Activated CD8-positive, alpha-beta memory T cell treated with anti-CD3 and anti-CD28 coated beads for 36 hours (primary cell): ENCODE measurements at regions not wholly inside any gene's neighbourhood (a gene's known extent, or its start where the extent isn't known, plus 50 kb on each side); places are given as distances from the start of the nearest gene placed in this dataset.

ENCODE experiments used
- CTCF ChIA-PET: fragments of 350-600 bp; sonication (Branson Sonifier 250); formaldehyde crosslinking; loops from one replicate; lab custom pipeline; 2021; ENCODE audit warnings: antibody characterized with exemption; lab: Charles Lee
- POLR2A ChIA-PET: fragments of 350-600 bp; sonication (Branson Sonifier 250); formaldehyde crosslinking; loops from one replicate; lab custom pipeline; 2021; ENCODE audit warnings: antibody characterized with exemption; lab: Charles Lee

DNA sequence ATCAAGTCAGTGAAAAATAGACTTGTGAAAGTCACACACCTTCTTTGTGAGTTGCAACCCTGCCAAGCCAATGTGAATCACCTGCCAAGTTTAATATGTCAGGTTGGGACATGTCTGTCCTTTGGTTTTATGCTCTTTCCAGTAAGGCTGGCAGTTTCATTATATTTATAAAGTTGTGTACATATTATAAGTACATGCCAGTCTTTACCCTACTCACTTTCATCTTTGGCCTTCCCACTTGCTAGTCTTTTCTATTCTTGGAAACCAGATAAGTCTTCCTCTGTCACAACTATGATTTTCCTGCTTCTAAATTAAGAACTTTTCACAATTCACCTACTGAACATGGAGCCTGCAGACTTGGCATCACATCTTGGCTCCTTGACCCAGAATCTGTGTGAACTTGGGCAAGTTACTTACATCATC, 680.7 kb upstream of the BOD1L1 start:
- ChIA-PET CTCF (no interaction called here), POLR2A (no interaction called here)

DNA sequence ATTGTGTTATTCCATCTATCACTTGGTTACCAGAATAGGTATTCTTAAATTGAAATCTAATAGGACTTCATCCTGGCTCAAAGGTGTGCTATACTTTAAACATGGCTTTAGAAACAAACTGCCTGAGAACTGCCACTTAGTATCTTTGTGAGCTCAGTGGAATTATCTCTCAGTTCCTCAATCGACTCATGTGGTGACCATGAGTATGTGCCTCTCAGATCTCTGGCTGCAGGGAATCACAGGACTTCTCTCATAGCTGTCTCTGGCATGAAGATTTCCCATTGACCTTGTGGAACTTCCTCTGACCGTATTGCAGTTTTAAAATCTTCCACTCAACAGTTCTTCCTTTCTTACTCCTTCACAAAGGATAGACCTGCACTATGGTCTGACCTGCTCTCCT, 681.9 kb upstream of the BOD1L1 start:
- POLR2A ChIA-PET, result no interaction called here
- CTCF ChIA-PET, result no interaction called here

DNA sequence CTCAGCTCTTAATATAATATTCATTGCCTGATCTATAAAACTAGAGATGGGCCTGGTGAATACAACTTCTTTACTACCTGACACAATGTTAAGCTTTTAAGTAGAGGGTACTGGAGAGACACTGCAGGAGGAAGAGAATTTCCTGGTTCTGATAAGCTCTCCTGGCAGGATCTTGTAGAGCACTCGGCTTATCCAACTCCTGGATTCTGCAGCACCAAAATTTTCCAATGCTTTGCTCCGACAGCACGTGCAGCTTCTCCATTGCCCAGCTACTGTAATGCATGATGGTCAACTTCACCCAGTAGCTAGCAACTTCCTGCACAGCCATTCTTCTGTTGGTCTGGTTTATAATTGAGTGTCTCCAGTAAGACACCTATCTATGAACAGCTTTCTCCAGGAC, 686.2 kb upstream of the BOD1L1 start:
- ChIA-PET CTCF (no interaction called here), POLR2A (no interaction called here)

DNA sequence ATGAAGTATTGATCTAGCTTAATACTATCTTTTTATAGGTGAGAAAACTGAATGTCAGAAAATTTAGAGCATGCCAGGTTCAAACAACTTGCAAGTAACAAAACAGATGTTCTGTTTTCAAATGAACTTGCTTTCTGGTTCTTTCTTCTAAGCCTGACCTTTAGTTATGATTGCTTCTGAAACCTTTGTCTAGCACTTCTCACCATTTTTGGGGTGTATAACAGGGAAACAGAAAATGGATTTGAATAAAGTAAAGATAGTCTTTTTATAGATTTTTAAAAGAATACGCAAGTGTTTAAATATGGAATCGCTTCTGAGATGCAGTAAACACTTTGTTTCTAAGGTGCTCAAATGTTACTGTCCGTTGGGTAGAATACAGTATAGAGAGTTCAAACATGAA, 687.2 kb upstream of the CPEB2 start:
- ChIA-PET CTCF (no interaction called here), POLR2A (no interaction called here)

DNA sequence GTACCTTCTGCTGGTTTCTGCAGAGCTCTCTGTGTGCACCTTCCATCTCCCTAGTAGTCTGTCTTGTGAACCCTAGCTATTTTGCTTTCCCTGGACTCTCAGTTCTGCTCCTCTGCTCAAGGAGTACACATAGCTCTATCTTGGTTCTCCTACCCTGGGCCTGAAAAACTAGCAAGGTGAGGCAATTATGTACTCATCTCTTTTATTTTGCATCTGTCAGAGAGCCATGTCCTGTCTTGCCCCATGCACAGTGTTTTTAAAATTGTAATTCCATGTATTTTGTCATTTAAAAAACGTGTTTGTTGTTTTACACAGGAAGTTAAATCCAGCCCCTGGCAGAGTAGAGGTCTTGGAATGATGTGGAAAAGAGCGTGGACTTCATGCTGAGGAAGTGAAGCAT, 684.9 kb upstream of the CPEB2 start:
- ChIA-PET CTCF (no interaction called here), POLR2A (no interaction called here)

DNA sequence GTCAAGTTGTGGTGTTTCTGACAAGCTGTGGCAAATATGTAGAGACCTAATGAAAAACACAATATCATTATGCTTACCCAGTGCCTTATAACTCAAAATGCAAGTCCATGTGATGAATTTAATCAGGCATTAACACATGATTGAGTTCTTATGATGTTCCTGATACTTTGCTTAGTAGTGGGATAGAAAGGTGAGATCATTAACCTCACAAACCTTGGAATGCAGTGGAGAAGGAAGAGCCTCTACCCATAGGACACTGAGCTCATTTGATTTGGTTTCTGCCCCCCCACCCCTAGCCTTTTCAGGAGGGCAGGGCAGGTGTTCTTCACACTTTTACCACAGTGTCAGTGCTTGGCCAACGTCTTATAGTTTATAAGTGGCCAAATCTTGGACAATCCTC, 683.6 kb upstream of the CPEB2 start:
- POLR2A ChIA-PET, result no interaction called here
- CTCF ChIA-PET, result no interaction called here

DNA sequence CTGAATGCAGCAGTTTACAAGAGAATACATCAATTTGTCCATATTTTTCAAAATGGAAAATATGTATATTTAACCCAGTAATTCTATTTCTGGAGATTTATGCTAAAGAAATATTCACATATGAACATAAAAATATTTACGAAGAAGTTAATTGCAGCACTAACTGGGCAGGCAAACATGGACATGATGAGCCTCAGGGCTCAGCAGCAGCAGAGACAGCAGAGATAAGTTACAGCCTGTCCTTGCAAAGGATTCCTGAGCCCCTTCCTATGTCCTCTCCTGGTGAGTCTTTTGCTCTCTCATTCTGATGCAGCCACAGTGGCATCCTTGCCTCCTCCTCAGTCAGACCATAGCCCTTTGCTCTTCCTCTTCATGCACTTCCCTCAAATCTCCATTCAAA, 680.6 kb upstream of the CPEB2 start:
- CTCF ChIA-PET, result no interaction called here
- POLR2A ChIA-PET, result no interaction called here

DNA sequence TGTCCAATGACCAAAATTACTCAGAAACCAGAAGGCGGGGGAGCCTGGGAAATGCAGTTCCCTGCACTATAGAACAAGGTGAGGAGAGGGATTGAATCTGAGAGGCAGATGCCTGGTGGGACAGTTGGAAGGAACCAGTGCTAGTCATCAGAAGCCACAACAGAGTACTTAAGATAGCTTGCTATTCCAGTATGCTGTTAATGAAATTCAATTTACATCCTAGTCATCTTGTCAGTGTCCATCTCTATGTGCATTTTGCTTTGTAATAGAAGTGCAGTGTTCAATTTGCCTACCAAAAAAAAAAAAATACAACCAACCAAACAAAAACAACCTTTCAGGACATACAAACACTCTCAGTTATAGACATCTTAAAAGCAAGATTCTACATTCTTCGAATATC, 679.1 kb upstream of the CPEB2 start:
- ChIA-PET CTCF (no interaction called here), POLR2A (no interaction called here)

DNA sequence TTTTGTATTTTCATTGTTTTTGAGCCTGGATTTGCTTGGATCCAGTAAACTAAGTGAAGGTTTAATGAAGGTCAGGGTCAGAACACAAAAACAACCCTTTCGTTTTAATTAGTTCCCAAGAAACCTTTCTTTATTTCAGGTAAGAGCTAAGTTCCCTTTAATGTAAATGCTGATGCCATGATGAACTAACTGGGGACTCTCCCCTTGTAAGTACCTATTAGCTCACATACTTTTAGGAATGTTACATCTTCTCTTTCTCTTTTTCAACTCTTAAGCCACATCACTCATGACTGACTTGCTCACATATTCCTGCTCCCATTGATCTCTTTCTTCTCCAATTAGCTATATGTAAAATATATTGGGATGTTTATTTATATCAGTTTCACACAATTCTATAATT, 673.1 kb upstream of the CPEB2 start:
- ChIA-PET POLR2A (no interaction called here), CTCF (no interaction called here)

DNA sequence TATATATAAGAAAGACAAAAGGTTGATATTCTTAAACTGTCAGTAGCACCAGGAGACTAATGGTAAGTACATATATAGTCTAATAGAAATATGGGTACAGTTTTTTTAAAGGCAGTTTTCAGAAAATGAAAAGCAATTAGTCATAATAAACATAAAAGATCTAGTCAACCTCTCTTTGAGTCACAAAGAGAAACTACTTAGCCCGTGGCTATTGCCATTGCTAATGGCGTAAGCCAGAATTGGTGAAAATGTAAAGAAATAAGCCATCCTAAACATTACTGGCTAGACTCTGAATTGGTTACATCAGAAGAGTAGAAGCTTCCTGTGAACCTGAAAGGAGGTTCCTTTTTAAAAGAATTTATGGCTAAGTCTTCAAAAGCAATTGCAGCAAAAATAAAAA, 668.7 kb upstream of the CPEB2 start:
- ChIA-PET POLR2A (no interaction called here), CTCF (no interaction called here)

DNA sequence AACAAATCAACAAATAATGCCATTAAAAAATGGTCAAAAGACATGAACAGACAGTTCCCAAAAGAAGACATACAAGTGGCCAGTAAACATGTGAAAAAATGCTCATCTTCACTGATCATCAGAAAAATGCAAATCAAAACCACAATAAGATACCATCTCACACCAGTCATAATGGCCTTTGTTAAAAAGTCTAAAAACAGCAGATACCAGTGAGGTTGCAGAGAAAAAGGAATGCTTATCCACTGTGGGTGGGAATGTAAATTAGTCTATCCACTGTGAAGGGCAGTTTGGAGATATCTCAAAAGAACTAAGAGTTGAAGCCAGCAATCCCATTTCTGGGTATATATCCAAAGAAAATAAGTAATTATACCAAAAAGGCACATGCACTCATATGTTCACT, 668.1 kb upstream of the CPEB2 start:
- ChIA-PET POLR2A (no interaction called here), CTCF (no interaction called here)

DNA sequence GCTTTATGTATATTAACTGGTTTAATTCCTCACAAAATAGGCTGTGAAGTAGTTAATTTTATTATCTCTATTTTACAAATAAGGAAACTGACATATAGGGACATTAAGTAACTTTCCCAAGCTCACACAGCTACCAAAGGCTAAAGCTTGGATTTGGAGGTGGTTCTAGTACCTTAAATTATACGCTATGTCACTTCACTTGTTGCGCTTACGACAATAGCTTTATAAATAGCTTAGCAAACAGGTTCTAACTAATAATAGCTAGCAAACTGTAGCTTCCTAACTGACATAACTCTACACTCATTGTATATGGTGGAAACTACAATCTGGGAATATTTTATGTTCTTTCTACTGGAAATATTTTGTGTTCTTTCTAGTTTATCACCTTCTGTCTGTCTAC, 666.4 kb upstream of the CPEB2 start:
- ChIA-PET POLR2A (no interaction called here), CTCF (no interaction called here)

DNA sequence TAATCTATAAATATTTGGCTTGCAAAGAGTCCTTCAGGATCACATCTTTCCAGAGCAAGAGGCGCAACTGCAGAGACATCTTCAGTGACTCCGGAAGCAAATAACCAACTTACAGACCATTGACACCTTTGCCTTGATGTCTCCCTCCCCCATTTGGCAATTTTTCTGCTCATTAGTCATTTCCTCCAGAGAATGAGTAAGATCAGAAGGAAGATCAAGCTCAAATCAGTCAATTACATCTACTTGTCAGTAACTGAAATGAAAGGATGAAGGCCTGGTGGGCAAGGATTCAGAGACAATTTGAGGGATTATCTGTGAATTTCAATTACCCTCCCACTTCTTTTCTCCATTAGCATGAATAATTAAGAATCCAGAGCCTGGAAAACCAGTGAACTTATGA, 665.6 kb upstream of the CPEB2 start:
- POLR2A ChIA-PET, result no interaction called here
- CTCF ChIA-PET, result no interaction called here

DNA sequence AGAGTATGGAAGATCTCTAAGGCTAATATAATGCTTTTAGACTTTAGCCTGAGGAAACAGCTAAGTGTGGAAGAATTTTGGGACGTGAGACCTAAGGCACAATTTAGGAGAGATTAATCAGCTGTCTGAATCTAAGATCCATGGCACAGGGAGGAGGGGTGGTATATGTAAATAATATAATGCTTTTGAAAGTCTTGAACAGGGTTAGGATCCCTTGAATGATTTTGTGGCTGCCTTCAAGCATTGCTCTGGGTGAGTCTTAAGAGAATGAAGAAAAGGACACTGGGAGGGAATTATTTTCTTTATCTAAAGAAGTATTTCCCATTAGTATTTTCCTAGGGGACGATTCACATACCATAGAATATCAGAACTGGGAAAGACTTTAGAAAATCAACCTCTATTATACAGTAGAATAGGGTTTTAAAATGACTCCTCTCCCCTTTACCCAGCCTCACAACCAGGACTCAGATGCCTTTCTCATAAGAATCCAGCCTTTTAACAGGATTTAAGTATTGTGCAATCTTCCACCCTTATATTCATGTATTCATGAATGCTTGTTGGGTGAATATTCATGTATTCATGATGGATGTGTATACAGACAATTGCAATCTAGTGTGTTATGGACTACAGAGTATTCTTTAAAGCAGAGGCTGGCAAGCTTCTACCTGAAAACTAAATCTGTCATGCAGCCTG, 664.2 kb upstream of the CPEB2 start:
- CTCF ChIA-PET, result no interaction called here
- POLR2A ChIA-PET, result no interaction called here

DNA sequence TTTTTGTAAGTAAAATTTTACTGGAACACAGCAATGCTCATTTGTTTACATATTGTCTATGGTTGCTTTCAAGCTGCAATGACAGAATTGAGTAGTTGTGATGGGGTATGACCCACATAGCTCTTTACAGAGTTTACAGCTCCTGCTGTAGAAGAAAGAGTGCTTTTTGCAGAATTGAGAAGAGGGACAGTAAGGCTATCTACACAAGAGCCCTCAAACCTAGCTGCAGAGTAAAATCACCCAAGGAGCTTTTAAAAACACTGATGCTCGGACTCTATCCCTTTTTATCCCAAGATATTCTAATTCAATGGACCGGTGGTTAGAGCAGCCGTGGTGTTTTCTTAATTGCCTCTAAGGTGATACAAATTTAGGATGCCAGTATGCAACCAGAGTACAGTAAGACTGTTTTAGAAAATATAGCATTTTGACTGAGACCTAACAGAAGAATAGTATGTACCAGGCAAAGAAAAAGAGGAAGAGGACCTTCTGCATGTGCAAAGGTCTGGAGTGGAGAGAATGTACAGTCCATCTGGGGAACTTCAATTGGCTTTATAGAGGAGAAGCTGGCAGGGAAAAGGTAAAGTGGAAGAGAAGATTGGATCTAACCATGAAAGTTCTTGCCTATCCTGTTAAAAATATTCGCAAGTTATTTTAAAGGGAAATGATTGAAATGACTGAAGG, 663.6 kb upstream of the CPEB2 start:
- POLR2A ChIA-PET, result no interaction called here
- CTCF ChIA-PET, result no interaction called here

DNA sequence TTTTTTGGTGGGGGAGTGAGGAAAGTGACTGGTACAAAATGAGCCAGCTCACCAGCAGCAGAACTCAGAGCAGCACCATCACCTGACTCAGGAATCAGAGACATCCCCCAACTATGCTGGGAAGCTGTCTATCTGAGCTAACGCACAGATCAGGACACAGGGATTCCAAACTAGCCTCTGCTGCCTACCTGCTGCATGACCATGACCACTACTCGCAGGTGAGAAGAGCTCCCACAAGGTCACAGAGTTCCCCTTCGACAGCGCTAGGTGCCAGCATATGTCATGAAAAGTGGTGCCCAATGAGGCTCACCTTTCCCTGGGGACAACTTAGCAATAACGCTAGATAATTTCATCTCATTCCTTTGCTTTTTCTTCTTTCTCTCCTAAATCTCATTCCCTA, 662.6 kb upstream of the CPEB2 start:
- ChIA-PET CTCF (no interaction called here), POLR2A (no interaction called here)

DNA sequence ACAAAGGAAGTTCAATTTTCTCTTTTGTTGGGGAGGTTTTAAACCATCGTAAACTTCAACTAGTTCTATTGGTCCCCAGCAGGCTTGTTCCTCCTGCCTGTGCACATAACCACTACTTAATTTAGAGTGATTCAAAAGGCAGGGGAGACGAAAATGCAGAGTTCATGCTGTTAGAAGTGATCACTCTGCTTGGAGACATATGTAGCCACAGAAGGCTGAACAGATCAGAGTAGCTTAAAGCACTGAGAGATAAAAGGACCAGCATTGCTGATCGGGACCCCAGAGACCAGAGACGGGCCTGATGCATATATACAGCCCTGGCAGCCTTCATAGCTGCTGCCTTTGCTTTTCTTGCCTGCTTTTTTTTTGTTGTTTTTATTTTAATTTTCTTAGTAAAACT, 662.0 kb upstream of the CPEB2 start:
- POLR2A ChIA-PET, result no interaction called here

DNA sequence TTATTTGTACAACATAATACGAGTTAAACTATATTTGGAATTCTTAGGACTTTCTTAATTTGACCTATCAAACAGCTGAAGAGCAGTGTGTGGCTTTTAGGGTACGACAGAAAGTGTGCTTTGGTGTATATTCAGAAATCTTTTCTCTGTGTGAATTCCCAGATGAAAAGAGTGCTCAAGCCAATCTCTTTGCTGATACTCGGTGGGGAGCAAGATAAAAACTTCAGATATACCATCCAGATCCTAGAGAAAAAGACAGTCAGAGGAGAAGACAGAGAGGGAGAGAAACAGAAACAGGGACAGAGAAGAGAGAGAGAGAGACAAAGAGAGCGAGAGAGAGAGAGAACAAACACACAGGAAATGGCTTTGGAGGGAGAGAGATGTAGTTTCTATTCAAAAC, 658.3 kb upstream of the CPEB2 start:
- CTCF ChIA-PET, result no interaction called here
- POLR2A ChIA-PET, result no interaction called here

More for the DNA sequence above, 662.0 kb upstream of the CPEB2 start:
- CTCF ChIA-PET, result no interaction called here

DNA sequence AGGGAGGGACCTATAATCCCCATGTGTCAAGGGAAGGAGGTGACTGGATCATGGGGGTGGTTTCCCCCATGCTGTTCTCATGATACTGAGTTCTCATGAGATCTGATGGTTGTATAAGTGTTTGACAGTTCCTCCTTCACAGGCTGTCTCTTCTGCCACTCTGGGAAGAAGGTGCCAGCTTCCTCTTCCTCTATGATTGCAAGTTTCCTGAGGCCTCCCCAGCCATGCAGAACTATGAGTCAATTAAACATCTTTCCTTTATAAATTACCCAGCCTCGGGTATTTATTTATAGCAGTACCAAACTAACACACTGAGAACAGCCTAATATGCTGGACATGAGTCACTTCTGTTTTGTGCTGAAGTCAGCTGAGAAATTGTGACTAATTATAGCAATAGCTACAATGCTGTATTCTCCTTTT, 656.9 kb upstream of the CPEB2 start:
- CTCF ChIA-PET, result no interaction called here
- POLR2A ChIA-PET, result no interaction called here

DNA sequence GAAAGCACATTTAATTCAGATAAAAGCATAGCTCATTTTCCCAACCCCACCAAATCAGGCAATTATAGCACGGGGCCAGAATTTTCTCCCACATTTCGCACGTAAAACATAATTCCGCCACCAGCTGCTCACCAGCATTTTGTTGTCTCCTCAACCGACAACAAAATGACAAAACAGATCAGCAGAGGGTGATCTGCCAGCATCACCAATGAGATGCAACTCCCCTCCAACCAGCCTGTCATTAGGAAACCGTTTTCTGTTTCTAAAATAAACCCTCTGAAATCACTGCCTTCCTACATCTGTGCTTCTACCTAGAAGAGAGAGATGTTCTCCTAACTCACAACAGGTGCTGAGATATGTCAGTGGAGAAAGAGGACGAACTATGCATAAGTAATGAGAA, 654.8 kb upstream of the CPEB2 start:
- ChIA-PET POLR2A (no interaction called here), CTCF (no interaction called here)

DNA sequence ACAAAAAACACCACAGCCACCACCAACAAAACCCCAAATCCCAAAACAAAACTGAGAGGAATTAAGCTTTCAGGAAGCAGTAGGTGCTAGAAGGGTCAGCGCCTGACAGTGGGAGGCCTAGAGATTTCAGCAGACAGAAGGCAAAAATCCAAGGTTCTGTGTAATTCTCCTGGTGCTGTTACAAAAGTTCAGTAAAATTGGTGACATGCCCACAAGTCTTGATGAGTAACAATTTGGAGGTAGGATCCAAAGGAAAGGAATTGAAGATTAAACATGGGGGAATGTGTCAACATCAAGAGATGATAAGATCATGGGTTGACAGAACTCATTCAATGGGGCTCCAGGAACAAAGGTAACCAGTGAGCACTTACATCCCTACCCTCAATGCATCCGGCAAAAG, 653.8 kb upstream of the CPEB2 start:
- CTCF ChIA-PET, result no interaction called here
- POLR2A ChIA-PET, result no interaction called here
